HepG2 (cell line): ENCODE measurements at regions not wholly inside any gene's neighbourhood (a gene's known extent, or its start where the extent isn't known, plus 50 kb on each side); places are given as distances from the start of the nearest gene placed in this dataset.
"Not testable (repeated sequence)": the region's sequence is repeated elsewhere in the genome, so short reads cannot be mapped to it uniquely, and the experiment has no call there.

ENCODE experiments used
- AFF4 ChIP-seq: sonication (generic); formaldehyde crosslinking; IDR thresholded peaks from 2 replicates; pipeline ENCODE4 v1.4.0; 2020; ENCODE audit warnings: missing genetic modification reagents
- ATF2 ChIP-seq: sonication (generic); formaldehyde crosslinking; IDR thresholded peaks from 2 replicates; pipeline ENCODE4 v1.4.0; 2020; ENCODE audit warnings: missing genetic modification reagents
- ATF7 ChIP-seq, 2 experiments: fragments of 450-650 bp in 1 of 2; sonication (generic) in 1 of 2; formaldehyde crosslinking in 1 of 2; IDR thresholded peaks; 2 replicates each; pipeline versions ENCODE4 v1.4.0 to v1.6.1; 2016 to 2020; ENCODE audit warnings: antibody characterized with exemption in 1 of 2, mild to moderate bottlenecking in 1 of 2, missing genetic modification reagents in 1 of 2
- CTCF ChIP-seq: sonication (generic); formaldehyde crosslinking; IDR thresholded peaks from 2 replicates; pipeline ENCODE4 v1.5.0; 2020; ENCODE audit warnings: mild to moderate bottlenecking, missing genetic modification reagents, moderate library complexity
- EZH2 ChIP-seq: conservative IDR thresholded peaks from 2 replicates; pipeline ENCODE4 v1.6.1; 2012; ENCODE audit warnings: mild to moderate bottlenecking, low read depth, low read length, moderate library complexity
- PCBP1 ChIP-seq: fragments of 200-400 bp; formaldehyde crosslinking; IDR thresholded peaks from 2 replicates; pipeline ENCODE4 v1.6.1; 2017; ENCODE audit warnings: mild to moderate bottlenecking, low read depth, low read length, borderline replicate concordance
- PITX1 ChIP-seq: sonication (generic); formaldehyde crosslinking; IDR thresholded peaks from 2 replicates; pipeline ENCODE4 v1.5.1; 2020; ENCODE audit warnings: mild to moderate bottlenecking, missing genetic modification reagents
- POLR2A ChIP-seq, 2 experiments: IDR thresholded peaks; 2 replicates each; pipeline ENCODE4 v1.6.1; 2011; ENCODE audit warnings: low read depth in 2 of 2, low read length in 2 of 2, mild to moderate bottlenecking in 1 of 2, moderate library complexity in 1 of 2; ENCODE audit not compliant: insufficient read depth in 1 of 2
- POLR2AphosphoS5 ChIP-seq: IDR thresholded peaks from 2 replicates; pipeline ENCODE4 v1.6.1; 2012; ENCODE audit warnings: low read depth, low read length
- PRDM15 ChIP-seq: sonication (generic); formaldehyde crosslinking; IDR thresholded peaks from 2 replicates; pipeline ENCODE4 v1.4.0; 2020; ENCODE audit warnings: missing genetic modification reagents
- SETDB1 ChIP-seq: sonication (generic); formaldehyde crosslinking; IDR thresholded peaks from 2 replicates; pipeline ENCODE4 v1.5.1; 2020; ENCODE audit warnings: missing genetic modification reagents, mild to moderate bottlenecking, borderline replicate concordance
- USF2 ChIP-seq, 2 experiments: sonication (generic) in 1 of 2; formaldehyde crosslinking in 1 of 2; IDR thresholded peaks; 2 replicates each; pipeline versions ENCODE4 v1.5.1 to v1.6.1; 2011 to 2020; ENCODE audit warnings: borderline replicate concordance in 1 of 2, low read depth in 1 of 2, low read length in 1 of 2, mild to moderate bottlenecking in 1 of 2, missing genetic modification reagents in 1 of 2, moderate library complexity in 1 of 2

- not testable (repeated sequence) for TF ChIP-seq SETDB1; ATF2 (CRISPR knock-in tag); POLR2A (IDR thresholded peaks at IDR 0.05; ENCODE audit: insufficient read depth in 1 of 2, low read depth in 2 of 2, low read length in 2 of 2); ATF7 (IDR thresholded peaks at IDR 0.05); ATF7 (CRISPR knock-in tag; IDR thresholded peaks at IDR 0.05); AFF4 (CRISPR knock-in tag); CTCF (CRISPR knock-in tag); POLR2AphosphoS5; USF2 (IDR thresholded peaks at IDR 0.05; ENCODE audit: low read depth, low read length); USF2 (CRISPR knock-in tag; IDR thresholded peaks at IDR 0.05; ENCODE audit: borderline replicate concordance); PRDM15 (CRISPR knock-in tag); PCBP1; PITX1; EZH2
Measured at GRCh38 chr12:73139642-73140041, 867.5 kb downstream of the TRHDE start.
